CD4-positive, alpha-beta memory T cell (primary cell): ENCODE measurements at regions not wholly inside any gene's neighbourhood (a gene's known extent, or its start where the extent isn't known, plus 50 kb on each side); places are given as distances from the start of the nearest gene placed in this dataset.

Source experiments
- CTCF ChIA-PET: fragments of 350-600 bp; sonication (Branson Sonifier 250); formaldehyde crosslinking; loops from one replicate; lab custom pipeline; 2021; ENCODE audit warnings: inconsistent platforms; ENCODE audit not compliant: partially characterized antibody; lab: Charles Lee
- POLR2A ChIA-PET: fragments of 350-600 bp; sonication (Branson Sonifier 250); formaldehyde crosslinking; loops from one replicate; lab custom pipeline; 2021; ENCODE audit not compliant: partially characterized antibody; lab: Charles Lee
- DNase-seq, 5 donors: peaks; one replicate each; pipeline versions ENCODE4 v3.0.0 to v3.0.0-alpha.2; 2020 to 2022; ENCODE audit warnings: mixed read lengths in 1 of 5
- H3K27ac ChIP-seq: one replicate; pipeline ENCODE4 v1.7.0; 2013; ENCODE audit warnings: low read depth, low read length
- H3K27me3 ChIP-seq: 2 replicates; pipeline ENCODE4 v1.7.0; 2013; ENCODE audit warnings: mild to moderate bottlenecking, low read length, moderate library complexity; ENCODE audit not compliant: insufficient read depth
- H3K36me3 ChIP-seq: 2 replicates; pipeline ENCODE4 v1.7.0; 2013; ENCODE audit warnings: mild to moderate bottlenecking, low read length, moderate library complexity; ENCODE audit not compliant: insufficient read depth
- H3K4me1 ChIP-seq: 2 replicates; pipeline ENCODE4 v1.7.0; 2013; ENCODE audit warnings: mild to moderate bottlenecking, low read length, moderate library complexity; ENCODE audit not compliant: insufficient read depth
- H3K4me3 ChIP-seq, 2 donors: one replicate each; pipeline ENCODE4 v1.7.0; 2013; ENCODE audit warnings: low read length in 2 of 2, mild to moderate bottlenecking in 1 of 2
- H3K9me3 ChIP-seq, 2 donors: one replicate each; pipeline ENCODE4 v1.7.0; 2013; ENCODE audit warnings: low read length in 2 of 2, control low read depth in 1 of 2; ENCODE audit not compliant: control insufficient read depth in 1 of 2
- H3K27ac Mint-ChIP-seq, 7 donors: one replicate each; pipeline ENCODE4 v1.8.0; 2020 to 2021; ENCODE audit warnings: mixed read lengths in 7 of 7, mild to moderate bottlenecking in 6 of 7, inconsistent platforms in 3 of 7, moderate library complexity in 3 of 7
- H3K27me3 Mint-ChIP-seq, 2 donors: one replicate each; pipeline ENCODE4 v1.8.0; 2020 to 2021; ENCODE audit warnings: mixed read lengths in 2 of 2
- H3K36me3 Mint-ChIP-seq, 2 donors: one replicate each; pipeline ENCODE4 v1.8.0; 2020 to 2021; ENCODE audit warnings: mixed read lengths in 2 of 2, inconsistent platforms in 1 of 2, mild to moderate bottlenecking in 1 of 2
- H3K4me1 Mint-ChIP-seq, 4 donors: one replicate each; pipeline ENCODE4 v1.8.0; 2020 to 2021; ENCODE audit warnings: mixed read lengths in 4 of 4, mild to moderate bottlenecking in 1 of 4
- H3K4me3 Mint-ChIP-seq, 8 donors: one replicate each; pipeline ENCODE4 v1.8.0; 2020 to 2021; ENCODE audit warnings: mixed read lengths in 8 of 8, mild to moderate bottlenecking in 7 of 8, moderate library complexity in 6 of 8, inconsistent platforms in 3 of 8
- H3K9me3 Mint-ChIP-seq, 8 donors: one replicate each; pipeline ENCODE4 v1.8.0; 2020 to 2021; ENCODE audit warnings: mixed read lengths in 8 of 8, mild to moderate bottlenecking in 5 of 8, inconsistent platforms in 3 of 8, moderate library complexity in 1 of 8
- intact Hi-C: fragments of 100-400 bp; cut with micrococcal nuclease; formaldehyde crosslinking; loops from one replicate; pipeline ENCODE4 v1.15.1; 2023

- Histone ChIP-seq H3K36me3 (no peaks in the 10 kb centered on the region), H3K9me3 (no peaks in the 10 kb centered on the region), H3K4me3 (no peak overlapping the region), H3K4me1 (no peaks in the 10 kb centered on the region), H3K27ac (no peak overlapping the region), H3K27me3 (no peaks in the 10 kb centered on the region)
- no peaks in the 10 kb centered on the region for H3K4me1 Mint-ChIP-seq
- H3K9me3 Mint-ChIP-seq = peaks cover 4 to 20% (median 9%) of the 10 kb centered on the region in 8 donors
- ChIA-PET CTCF (no interaction called here), POLR2A (no interaction called here)
- no peaks in the 10 kb centered on the region for H3K36me3 Mint-ChIP-seq
- intact Hi-C loops = no loop called here
- H3K27me3 Mint-ChIP-seq = no peaks in the 10 kb centered on the region
- H3K4me3 Mint-ChIP-seq = no peak overlapping the region
- no peak overlapping the region for H3K27ac Mint-ChIP-seq
- no peak for DNase-seq
Observed at GRCh38 chr11:25702417-25702816, 629.5 kb upstream of the ANO3 start.

GRCh38 chr11:25710975-25711374 is 621.0 kb upstream of the ANO3 start:
- DNase-seq = no peak
- Histone ChIP-seq H3K27me3 (no peaks in the 10 kb centered on the region), H3K4me1 (no peaks in the 10 kb centered on the region), H3K27ac (no peak overlapping the region), H3K4me3 (no peak overlapping the region), H3K9me3 (no peaks in the 10 kb centered on the region), H3K36me3 (no peaks in the 10 kb centered on the region)
- Mint-ChIP-seq H3K36me3 (no peaks in the 10 kb centered on the region), H3K27ac (no peak overlapping the region), H3K9me3 (peaks cover 2 to 22% (median 10%) of the 10 kb centered on the region in 8 donors), H3K4me3 (no peak overlapping the region), H3K4me1 (no peaks in the 10 kb centered on the region), H3K27me3 (no peaks in the 10 kb centered on the region)
- ChIA-PET POLR2A (no interaction called here), CTCF (no interaction called here)
- intact Hi-C loops = no loop called here

GRCh38 chr11:25727944-25728343 is 604.0 kb upstream of the ANO3 start:
- no peaks in the 10 kb centered on the region for H3K9me3 ChIP-seq
- intact Hi-C loops = no loop called here
- POLR2A ChIA-PET = no interaction called here
- no peaks in the 10 kb centered on the region for H3K4me1 ChIP-seq
- Mint-ChIP-seq H3K4me3 (peak overlapping the region in 1 of 8 donors; percentile 24), H3K27ac (no peak overlapping the region), H3K9me3 (peaks cover 0 to 32% (median 19%) of the 10 kb centered on the region in 8 donors), H3K27me3 (no peaks in the 10 kb centered on the region), H3K4me1 (no peaks in the 10 kb centered on the region), H3K36me3 (no peaks in the 10 kb centered on the region)
- no peak overlapping the region for H3K4me3 ChIP-seq
- no peak for DNase-seq
- H3K27ac ChIP-seq = no peak overlapping the region
- no peaks in the 10 kb centered on the region for H3K36me3 ChIP-seq
- no peaks in the 10 kb centered on the region for H3K27me3 ChIP-seq
- CTCF ChIA-PET = no interaction called here

- H3K4me1 Mint-ChIP-seq = no peaks in the 10 kb centered on the region
- Histone ChIP-seq H3K27me3 (no peaks in the 10 kb centered on the region), H3K9me3 (no peaks in the 10 kb centered on the region), H3K27ac (no peak overlapping the region), H3K36me3 (no peaks in the 10 kb centered on the region), H3K4me3 (no peak overlapping the region), H3K4me1 (no peaks in the 10 kb centered on the region)
- intact Hi-C loops = no loop called here
- DNase-seq = no peak
- ChIA-PET POLR2A (no interaction called here), CTCF (no interaction called here)
- no peak overlapping the region for H3K27ac Mint-ChIP-seq
- H3K27me3 Mint-ChIP-seq = no peaks in the 10 kb centered on the region
- no peaks in the 10 kb centered on the region for H3K36me3 Mint-ChIP-seq
- H3K4me3 Mint-ChIP-seq = no peak overlapping the region
- H3K9me3 Mint-ChIP-seq = peaks cover 2 to 22% (median 16%) of the 10 kb centered on the region in 8 donors
Observed at GRCh38 chr11:25730230-25730629, 601.7 kb upstream of the ANO3 start.

GRCh38 chr11:25733777-25734176 is 598.2 kb upstream of the ANO3 start:
- Histone ChIP-seq H3K27me3 (no peaks in the 10 kb centered on the region), H3K4me1 (no peaks in the 10 kb centered on the region), H3K36me3 (no peaks in the 10 kb centered on the region), H3K4me3 (no peak overlapping the region), H3K9me3 (no peaks in the 10 kb centered on the region), H3K27ac (no peak overlapping the region)
- Mint-ChIP-seq H3K36me3 (no peaks in the 10 kb centered on the region), H3K27me3 (no peaks in the 10 kb centered on the region), H3K27ac (no peak overlapping the region), H3K4me1 (no peaks in the 10 kb centered on the region), H3K4me3 (no peak overlapping the region), H3K9me3 (peaks cover 0 to 15% (median 7%) of the 10 kb centered on the region in 8 donors)
- ChIA-PET CTCF (no interaction called here), POLR2A (no interaction called here)
- intact Hi-C loops = no loop called here
- no peak for DNase-seq

GRCh38 chr11:25734591-25735211 is 597.2 kb upstream of the ANO3 start:
- Mint-ChIP-seq H3K36me3 (no peaks in the 10 kb centered on the region), H3K4me1 (no peaks in the 10 kb centered on the region), H3K27me3 (no peaks in the 10 kb centered on the region), H3K9me3 (peaks cover 0 to 15% (median 7%) of the 10 kb centered on the region in 8 donors), H3K27ac (no peak overlapping the region), H3K4me3 (no peak overlapping the region)
- intact Hi-C loops = no loop called here
- H3K9me3 ChIP-seq = no peaks in the 10 kb centered on the region
- POLR2A ChIA-PET = no interaction called here
- H3K27ac ChIP-seq = no peak overlapping the region
- DNase-seq = no peak
- no peaks in the 10 kb centered on the region for H3K36me3 ChIP-seq
- H3K4me3 ChIP-seq = no peak overlapping the region
- H3K27me3 ChIP-seq = no peaks in the 10 kb centered on the region
- CTCF ChIA-PET = no interaction called here
- no peaks in the 10 kb centered on the region for H3K4me1 ChIP-seq

GRCh38 chr11:25737071-25737675 is 594.8 kb upstream of the ANO3 start:
- H3K27ac ChIP-seq = no peak overlapping the region
- DNase-seq = no peak
- no peak overlapping the region for H3K4me3 Mint-ChIP-seq
- no peaks in the 10 kb centered on the region for H3K27me3 ChIP-seq
- POLR2A ChIA-PET = no interaction called here
- CTCF ChIA-PET = no interaction called here
- H3K4me1 ChIP-seq = no peaks in the 10 kb centered on the region
- H3K9me3 ChIP-seq = no peaks in the 10 kb centered on the region
- intact Hi-C loops = no loop called here
- H3K36me3 Mint-ChIP-seq = no peaks in the 10 kb centered on the region
- H3K36me3 ChIP-seq = no peaks in the 10 kb centered on the region
- H3K9me3 Mint-ChIP-seq = peaks cover 1 to 21% (median 10%) of the 10 kb centered on the region in 8 donors
- H3K27me3 Mint-ChIP-seq = no peaks in the 10 kb centered on the region
- no peak overlapping the region for H3K4me3 ChIP-seq
- no peaks in the 10 kb centered on the region for H3K4me1 Mint-ChIP-seq
- H3K27ac Mint-ChIP-seq = no peak overlapping the region
